GM12878 (cell line): ENCODE measurements at regions not wholly inside any gene's neighbourhood (a gene's known extent, or its start where the extent isn't known, plus 50 kb on each side); places are given as distances from the start of the nearest gene placed in this dataset.

Experiments
- ATAC-seq: fragments of 200-7000 bp; cut with Tn5 transposase; 3 replicates; pipeline ENCODE4 v1.9.1; 2020; ENCODE audit warnings: mild to moderate bottlenecking, moderate library complexity
- BruUV-seq: library from RNA; stranded (reverse); fragments of 400-500 nt; replicated peaks from 2 replicates; lab custom pipeline; 2021; lab: Mats Ljungman, UMichigan
- CTCF ChIA-PET: fragments of 300-600 bp; sonication (Branson Sonifier 250); formaldehyde crosslinking; extraction: SDS; loops from one replicate; lab custom pipeline; 2021; ENCODE audit warnings: inconsistent platforms; lab: Yijun Ruan, JAX
- POLR2A ChIA-PET: fragments of 350-600 bp; formaldehyde crosslinking; extraction: SDS; loops from one replicate; lab custom pipeline; 2021; ENCODE audit warnings: inconsistent platforms; lab: Charles Lee
- RAD21 ChIA-PET: fragments of 300-600 bp; sonication (Branson Sonifier 250); formaldehyde crosslinking; loops from one replicate; lab custom pipeline; 2023; ENCODE audit warnings: antibody characterized with exemption; ENCODE audit not compliant: unreplicated experiment; lab: Charles Lee
- SMC1A ChIA-PET: fragments of 300-600 bp; sonication (Branson Sonifier 250); formaldehyde crosslinking; loops from one replicate; lab custom pipeline; 2023; ENCODE audit not compliant: unreplicated experiment, uncharacterized antibody; lab: Charles Lee
- DNase-seq: peaks from one replicate; pipeline ENCODE4 v3.0.0-alpha.2; 2011; ENCODE audit warnings: low read depth, low spot score
- FAIRE-seq: peaks from 3 replicates; lab custom pipeline; 2011; peaks lifted over from hg19 to GRCh38; lab: Jason Lieb, UNC
- H2AFZ ChIP-seq: 2 replicates; pipeline ENCODE4 v1.6.0; 2011; ENCODE audit warnings: low read depth, low read length, control low read depth; ENCODE audit not compliant: control insufficient read depth
- H3K27ac ChIP-seq: 2 replicates; pipeline ENCODE4 v1.5.1; 2011; ENCODE audit warnings: control low read depth; ENCODE audit not compliant: control insufficient read depth, insufficient read depth
- H3K27me3 ChIP-seq, 2 experiments: replicated peaks in 1 of 2; 2 replicates each; pipeline versions ENCODE4 v1.6.0 to v1.6.1; 2011; ENCODE audit warnings: low read length in 1 of 2; ENCODE audit not compliant: control insufficient read depth in 2 of 2, insufficient read depth in 2 of 2
- H3K36me3 ChIP-seq, 2 experiments: 2 replicates each; pipeline ENCODE4 v1.5.1; 2011; ENCODE audit warnings: low read length in 1 of 2; ENCODE audit not compliant: control insufficient read depth in 2 of 2, insufficient read depth in 2 of 2
- H3K4me1 ChIP-seq: 2 replicates; pipeline ENCODE4 v1.6.1; 2011; ENCODE audit warnings: mild to moderate bottlenecking, low read length, moderate library complexity, mixed read lengths; ENCODE audit not compliant: control insufficient read depth, insufficient read depth
- H3K4me2 ChIP-seq: 2 replicates; pipeline ENCODE4 v1.6.0; 2011; ENCODE audit warnings: control low read depth; ENCODE audit not compliant: control insufficient read depth, insufficient read depth
- H3K4me3 ChIP-seq: fragments of 200-600 bp; sonication (generic); 2 replicates; pipeline ENCODE4 v1.5.1; 2016
- H3K79me2 ChIP-seq: 2 replicates; pipeline ENCODE4 v1.6.0; 2011; ENCODE audit warnings: low read length; ENCODE audit not compliant: control insufficient read depth, insufficient read depth
- H3K9ac ChIP-seq: 2 replicates; pipeline ENCODE4 v1.8.0; 2011; ENCODE audit warnings: low read length, control low read depth, mixed read lengths; ENCODE audit not compliant: control insufficient read depth, insufficient read depth
- H3K9me3 ChIP-seq: replicated peaks from 3 replicates; pipeline ENCODE4 v1.5.1; 2011; ENCODE audit warnings: mild to moderate bottlenecking, low read length; ENCODE audit not compliant: control insufficient read depth, insufficient read depth
- H4K20me1 ChIP-seq: 2 replicates; pipeline ENCODE4 v1.6.0; 2011; ENCODE audit not compliant: control insufficient read depth, insufficient read depth
- ATF3 ChIP-seq: IDR thresholded peaks from 2 replicates; pipeline ENCODE4 v1.6.1; 2011; ENCODE audit warnings: low read depth, mild to moderate bottlenecking, low read length, moderate library complexity, borderline replicate concordance; ENCODE audit errors: extremely low read depth
- ATF7 ChIP-seq: fragments of 450-650 bp; IDR thresholded peaks from 2 replicates; pipeline ENCODE4 v1.6.1; 2016; ENCODE audit warnings: low read depth, mild to moderate bottlenecking
- BRCA1 ChIP-seq: IDR thresholded peaks from 2 replicates; pipeline ENCODE4 v1.6.1; 2011; ENCODE audit warnings: low read depth, low read length, improper control_type of control experiment
- CEBPB ChIP-seq, 2 experiments: fragments of 150-350 bp in 1 of 2; IDR thresholded peaks; 2 replicates each; pipeline ENCODE4 v1.6.1; 2012 to 2014; ENCODE audit warnings: low read depth in 2 of 2, low read length in 2 of 2, borderline replicate concordance in 1 of 2, inconsistent platforms in 1 of 2
- EGR1 ChIP-seq, 2 experiments: IDR thresholded peaks; 1 replicate in 1 of 2; 2 replicates in 1 of 2; pipeline ENCODE4 v1.6.1; 2011 to 2012; ENCODE audit warnings: low read depth in 2 of 2, low read length in 2 of 2, borderline replicate concordance in 1 of 2, mild to moderate bottlenecking in 1 of 2, moderate library complexity in 1 of 2
- EP300 ChIP-seq, 2 experiments: fragments of 150-350 bp in 1 of 2; IDR thresholded peaks; 2 replicates each; pipeline ENCODE4 v1.6.1; 2011 to 2012; ENCODE audit warnings: low read depth in 2 of 2, low read length in 2 of 2, borderline replicate concordance in 1 of 2, improper control_type of control experiment in 1 of 2, inconsistent platforms in 1 of 2; ENCODE audit not compliant: control insufficient read depth in 1 of 2
- ETV6 ChIP-seq, 2 experiments: fragments of 450-650 bp in 1 of 2; IDR thresholded peaks in 1 of 2; conservative IDR thresholded peaks in 1 of 2; 2 replicates each; pipeline ENCODE4 v1.6.1; 2014; ENCODE audit warnings: antibody characterized with exemption in 1 of 2, borderline replicate concordance in 1 of 2, low read depth in 1 of 2, mild to moderate bottlenecking in 1 of 2, moderate library complexity in 1 of 2
- HSF1 ChIP-seq: fragments of 150-350 bp; IDR thresholded peaks from 2 replicates; pipeline ENCODE4 v1.6.1; 2014; ENCODE audit warnings: mild to moderate bottlenecking, low read depth, low read length
- MEF2B ChIP-seq: fragments of 450-650 bp; IDR thresholded peaks from 2 replicates; pipeline ENCODE4 v1.6.1; 2018; ENCODE audit warnings: mild to moderate bottlenecking, moderate library complexity; ENCODE audit not compliant: partially characterized antibody, poor library complexity, severe bottlenecking
- MYB ChIP-seq: fragments of 150-350 bp; IDR thresholded peaks from 2 replicates; pipeline ENCODE4 v1.6.1; 2014; ENCODE audit warnings: mild to moderate bottlenecking, low read depth, low read length, borderline replicate concordance
- POLR2AphosphoS5 ChIP-seq: IDR thresholded peaks from 2 replicates; pipeline ENCODE4 v1.6.1; 2011; ENCODE audit warnings: mild to moderate bottlenecking, low read length, inconsistent platforms
- SUPT20H ChIP-seq: IDR thresholded peaks from 2 replicates; pipeline ENCODE4 v1.6.1; 2011; ENCODE audit warnings: low read depth, mild to moderate bottlenecking, low read length, moderate library complexity, borderline replicate concordance; ENCODE audit not compliant: control insufficient read depth
- TAF1 ChIP-seq: IDR thresholded peaks from 2 replicates; pipeline ENCODE4 v1.6.1; 2011; ENCODE audit warnings: mild to moderate bottlenecking, low read depth, low read length, borderline replicate concordance
- YBX1 ChIP-seq: fragments of 450-650 bp; IDR thresholded peaks from 2 replicates; pipeline ENCODE4 v1.6.1; 2016; ENCODE audit warnings: antibody characterized with exemption
- WGBS: methylation state at CpG from one replicate; pipeline ENCODE4 v1.1.6; 2016; ENCODE audit warnings: low lambda C conversion rate; ENCODE audit not compliant: insufficient replicate concordance, insufficient coverage; ENCODE audit errors: missing lambda C conversion rate; 5-methylcytosine and 5-hydroxymethylcytosine counted together
- in situ Hi-C: fragments of 300-500 bp; cut with MboI; formaldehyde crosslinking; loops from 9 replicates; pipeline ENCODE4 v1.14.3; 2018; ENCODE audit warnings: mixed read lengths
- intact Hi-C: fragments of 100-400 bp; cut with micrococcal nuclease; formaldehyde crosslinking; loops from one replicate; pipeline ENCODE4 v1.14.2; 2022; ENCODE audit not compliant: unreplicated experiment

- ChIA-PET CTCF (no interaction called here), SMC1A (interaction anchor here (1.1 kb wide), 1 partner anchor 10 kb away, joined by 3 read pairs; no protein-coding TSS in a partner anchor), POLR2A (no interaction called here), RAD21 (no interaction called here)
- Histone ChIP-seq H3K4me1 (no peaks in the 10 kb centered on the region), H3K79me2 (no peaks in the 10 kb centered on the region), H3K27me3 (no peaks in the 10 kb centered on the region; a peak in 1 of 4 replicates), H3K4me3 (no peak overlapping the region), H3K27ac (no peak overlapping the region), H3K4me2 (no peak overlapping the region), H2AFZ (no peak overlapping the region), H3K9me3 (no peaks in the 10 kb centered on the region), H3K36me3 (no peaks in the 10 kb centered on the region), H4K20me1 (no peaks in the 10 kb centered on the region), H3K9ac (no peak overlapping the region)
- in situ Hi-C loops (no loop called here), intact Hi-C loops (no loop called here)
- no TSS peak for BruUV-seq
- 41% methylated on average over 19 of the region's 19 CpGs for WGBS
- TF ChIP-seq ATF7, result no peak
- TF ChIP-seq MYB, result no peak
- no peak for TF ChIP-seq TAF1
- no peak for ATAC-seq
- DNase-seq, result no peak
- FAIRE-seq, result no peak
These were observed 172.8 kb downstream of the LINC00237 start for GRCh38 chr20:20933142-20933958.

- H3K4me2 ChIP-seq, result no peak overlapping the region
- no peaks in the 10 kb centered on the region for H3K36me3 ChIP-seq
- DNase-seq, result no peak
- intact Hi-C loops, result no loop called here
- H4K20me1 ChIP-seq, result no peaks in the 10 kb centered on the region
- no TSS peak for BruUV-seq
- CTCF ChIA-PET, result no interaction called here
- 19% methylated on average over 5 of the region's 5 CpGs for WGBS
- no peaks in the 10 kb centered on the region for H3K79me2 ChIP-seq
- H3K9ac ChIP-seq, result no peak overlapping the region
- no peak overlapping the region for H3K4me3 ChIP-seq
- FAIRE-seq, result no peak
- no peaks in the 10 kb centered on the region; a peak in 1 of 4 replicates for H3K27me3 ChIP-seq
- no peak for ATAC-seq
- SMC1A ChIA-PET, result interaction anchor here (0.7 kb wide), 1 partner anchor 72 kb away, joined by 3 read pairs; no protein-coding TSS in a partner anchor
- in situ Hi-C loops, result no loop called here
- RAD21 ChIA-PET, result no interaction called here
- H3K9me3 ChIP-seq, result no peaks in the 10 kb centered on the region
- no peaks in the 10 kb centered on the region for H3K4me1 ChIP-seq
- H2AFZ ChIP-seq, result no peak overlapping the region
- POLR2A ChIA-PET, result no interaction called here
- no peak overlapping the region for H3K27ac ChIP-seq
- TF ChIP-seq POLR2AphosphoS5 (no peak), SUPT20H (no peak), ATF3 (no peak), MYB (no peak), EP300 (IDR thresholded peaks at IDR 0.05; ENCODE audit: borderline replicate concordance in 1 of 2, control insufficient read depth in 1 of 2, low read depth in 2 of 2, low read length in 2 of 2) (no peak), MEF2B (no peak), YBX1 (no peak), BRCA1 (no peak), ETV6 (conservative IDR thresholded peaks at IDR 0.05 in 1 of 2, IDR thresholded peaks at IDR 0.05 in 1 of 2; ENCODE audit: borderline replicate concordance in 1 of 2, low read depth in 1 of 2) (no peak), CEBPB (IDR thresholded peaks at IDR 0.05; ENCODE audit: borderline replicate concordance in 1 of 2, low read depth in 2 of 2, low read length in 2 of 2) (no peak), EGR1 (IDR thresholded peaks at IDR 0.05; ENCODE audit: borderline replicate concordance in 1 of 2, low read depth in 2 of 2, low read length in 2 of 2) (no peak), HSF1 (no peak)
These were observed 174.0 kb downstream of the LINC00237 start for GRCh38 chr20:20932156-20932555.
